ENCODE measurements at regions not wholly inside any gene's neighbourhood (a gene's known extent, or its start where the extent isn't known, plus 50 kb on each side); places are given as distances from the start of the nearest gene placed in this dataset.

GRCh38 chr14:27184427-27184826, 586.6 kb upstream of the NOVA1 start:
- no peak for TF ChIP-seq EZH2 (IDR thresholded peaks at IDR 0.05; ENCODE audit: borderline replicate concordance, insufficient read depth, low read depth, low read length, poor library complexity, severe bottlenecking)
- no peak for TF ChIP-seq CTCF (IDR thresholded peaks at IDR 0.05)
